HG03095 (cell line): ENCODE measurements at regions not wholly inside any gene's neighbourhood (a gene's known extent, or its start where the extent isn't known, plus 50 kb on each side); places are given as distances from the start of the nearest gene placed in this dataset.

ENCODE experiments used
- ATAC-seq: cut with Tn5 transposase; IDR thresholded peaks from one replicate; pipeline ENCODE4 v1.9.1; 2021; ENCODE audit warnings: moderate library complexity; ENCODE audit not compliant: unreplicated experiment

GRCh38 chr7:17678896-17679295, 261.4 kb downstream of the SNX13 start:
- ATAC-seq: no peak

- ATAC-seq: no peak
Observed at GRCh38 chr7:17679458-17679857, 260.8 kb downstream of the SNX13 start.

- ATAC-seq: no peak
Observed at GRCh38 chr7:17680026-17680425, 260.3 kb downstream of the SNX13 start.

GRCh38 chr7:17680943-17681351, 259.3 kb downstream of the SNX13 start:
- ATAC-seq: no peak

- no peak for ATAC-seq
Observed at GRCh38 chr7:17681965-17682364, 258.3 kb downstream of the SNX13 start.

DNA sequence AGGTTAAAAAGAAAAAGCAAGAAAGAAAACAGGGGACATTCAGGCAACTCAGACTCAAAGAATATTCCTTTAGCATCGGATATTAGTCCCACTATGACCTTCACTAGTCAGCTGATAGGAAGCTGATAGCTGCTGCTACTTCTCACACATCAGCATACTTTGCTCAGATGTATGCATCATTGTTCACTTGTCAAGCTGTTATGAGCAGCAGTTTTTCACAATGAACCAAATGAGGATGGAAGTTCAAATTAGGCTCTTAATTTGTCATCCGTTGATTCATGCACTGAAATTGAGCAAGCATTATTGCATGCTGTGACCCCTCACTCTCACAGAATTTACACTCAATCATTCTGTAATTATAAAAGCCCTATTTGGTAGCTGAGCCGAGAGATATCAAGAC, 257.7 kb downstream of the SNX13 start:
- no peak for ATAC-seq

DNA sequence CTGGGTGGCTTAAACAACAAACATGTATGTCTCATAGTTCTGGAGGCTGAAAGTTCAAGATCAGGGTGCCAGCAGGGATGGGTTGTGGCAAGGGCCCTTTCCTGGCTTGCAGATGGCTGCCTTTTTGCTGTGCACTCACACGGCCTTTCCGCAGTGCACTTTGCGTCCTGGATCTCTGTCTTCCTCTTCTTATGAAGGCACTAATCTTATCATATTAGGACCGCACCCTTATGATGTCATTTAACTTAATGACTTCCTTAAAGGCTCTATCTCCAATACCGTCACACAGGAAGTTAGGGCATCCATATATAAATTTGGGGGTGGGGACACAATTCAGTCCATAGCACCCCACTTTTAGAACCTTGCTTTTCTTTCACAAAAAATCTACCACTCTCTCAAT, 255.2 kb downstream of the SNX13 start:
- ATAC-seq: no peak

DNA sequence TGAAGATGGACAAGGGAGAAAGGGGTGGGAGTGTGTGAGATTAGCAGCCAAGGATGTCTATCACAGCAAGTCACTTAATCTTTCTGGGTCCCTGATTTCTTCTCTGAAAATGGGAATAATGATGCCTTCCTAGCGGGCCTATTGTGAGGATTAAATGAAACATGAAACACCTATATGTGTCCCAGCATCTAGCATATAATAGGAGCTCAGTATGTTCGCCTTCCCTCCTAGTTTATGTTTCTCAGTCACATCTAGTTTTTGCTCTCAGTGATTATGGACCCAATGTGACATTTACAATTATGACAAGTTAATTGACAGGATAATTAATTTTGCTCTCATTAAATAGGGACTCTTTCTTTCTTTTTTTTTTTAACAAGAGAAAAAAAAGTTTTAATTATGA, 252.9 kb downstream of the SNX13 start:
- no peak for ATAC-seq

- ATAC-seq: no peak
Observed at GRCh38 chr7:17689361-17689902, 250.9 kb downstream of the SNX13 start.

- peak; percentile 83 for ATAC-seq
Observed at GRCh38 chr7:17690030-17690429, 250.3 kb downstream of the SNX13 start.

DNA sequence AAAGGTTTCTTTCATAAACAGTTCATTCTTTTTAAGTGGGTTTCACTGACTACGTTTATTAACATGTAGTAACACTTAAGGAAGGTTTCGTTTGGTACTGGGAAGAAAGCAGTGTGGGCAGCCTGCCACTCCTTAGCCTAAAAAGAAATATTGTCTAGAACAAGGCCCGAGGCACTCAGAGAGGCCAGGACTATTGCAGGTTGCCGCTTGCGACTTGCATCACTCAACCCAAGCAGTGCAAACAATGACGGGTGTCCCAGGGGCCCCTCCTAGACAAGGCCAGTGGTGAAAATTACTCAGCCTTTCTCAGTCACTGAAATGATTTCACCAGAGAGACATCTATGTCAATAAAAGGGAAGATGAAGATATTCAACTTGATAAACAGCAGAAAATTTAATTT, 243.9 kb downstream of the SNX13 start:
- no peak for ATAC-seq

GRCh38 chr7:17697128-17697881, 243.0 kb downstream of the SNX13 start:
- no peak for ATAC-seq

DNA sequence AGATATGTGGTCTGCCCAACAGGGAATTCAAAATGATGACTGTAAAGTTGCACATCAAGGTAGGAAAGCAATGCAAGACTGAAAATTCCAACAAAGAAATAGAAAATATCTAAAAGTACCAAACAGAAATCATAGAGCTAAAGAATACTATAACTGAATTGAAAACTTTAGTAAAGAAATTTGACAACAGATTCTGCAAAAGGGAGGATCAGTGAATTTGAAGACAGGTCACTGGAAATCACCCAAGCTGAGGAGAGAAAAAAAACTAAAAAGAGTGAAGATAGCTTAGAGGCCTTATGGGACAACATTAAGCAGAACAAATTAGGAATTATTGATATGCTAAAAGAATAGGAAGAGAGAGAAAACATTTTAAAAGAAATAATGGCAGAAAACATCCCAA, 240.6 kb downstream of the SNX13 start:
- no peak for ATAC-seq

GRCh38 chr7:17700138-17700537, 240.2 kb downstream of the SNX13 start:
- ATAC-seq: no peak

DNA sequence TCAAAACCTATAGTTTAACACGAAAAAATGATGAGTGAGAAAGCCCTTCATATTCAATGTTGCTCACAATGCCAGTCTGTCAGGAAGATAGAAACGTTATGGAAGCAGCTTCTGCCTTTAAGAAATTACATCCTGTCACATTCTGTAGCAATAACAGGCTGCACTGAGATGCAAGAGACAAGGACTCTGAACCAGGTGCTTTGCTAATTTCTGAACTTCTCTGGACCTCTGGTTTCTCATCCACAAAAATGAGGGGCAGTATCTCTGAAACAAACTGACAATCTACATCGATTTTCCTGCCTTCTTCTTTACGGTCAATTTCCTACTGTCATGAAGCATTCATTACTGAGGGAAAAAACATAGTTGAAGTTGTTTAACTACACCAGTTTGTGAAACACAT, 234.0 kb downstream of the SNX13 start:
- ATAC-seq: no peak

DNA sequence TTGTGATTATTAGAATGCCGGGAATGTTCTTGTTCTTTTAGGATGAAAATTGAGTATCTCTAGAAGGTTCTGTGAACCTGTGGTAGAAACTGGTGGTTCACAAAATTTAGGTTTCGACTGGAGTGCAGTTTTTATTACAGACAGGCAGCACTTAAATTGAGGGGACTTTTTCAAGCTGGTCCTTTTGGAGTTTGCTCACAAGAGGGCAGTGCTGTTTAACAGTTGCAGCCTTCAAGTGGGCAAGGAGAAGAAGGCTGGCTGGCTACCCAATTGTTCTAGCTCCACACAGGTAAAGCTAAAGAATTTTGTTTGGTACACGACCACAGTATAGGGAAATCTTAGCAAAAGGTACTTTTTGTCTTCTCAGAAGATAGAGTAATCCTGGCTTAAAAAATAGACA, 233.6 kb downstream of the SNX13 start:
- ATAC-seq: no peak

- ATAC-seq: no peak
Observed at GRCh38 chr7:17709127-17709526, 231.2 kb downstream of the SNX13 start.

GRCh38 chr7:17709599-17709998, 230.7 kb downstream of the SNX13 start:
- no peak for ATAC-seq

DNA sequence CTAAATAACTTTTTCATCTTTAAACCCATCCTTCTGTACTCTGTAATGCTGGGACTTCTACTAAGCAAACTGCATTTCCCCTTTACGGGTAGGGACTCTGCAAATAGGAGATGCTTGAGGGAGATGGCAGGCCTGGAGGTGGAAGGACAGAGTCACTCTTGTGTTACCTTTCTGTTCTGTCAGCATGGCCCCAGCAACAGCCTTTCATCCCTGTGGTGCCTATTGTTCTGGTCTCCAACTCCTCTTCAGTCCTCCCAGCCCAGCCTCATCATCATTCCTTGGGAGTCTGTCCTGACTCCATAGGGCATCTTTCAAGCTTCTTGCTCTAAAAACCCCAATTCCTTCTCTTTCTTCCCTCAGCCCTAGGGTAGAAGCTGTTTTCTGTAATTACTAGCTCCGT, 230.0 kb downstream of the SNX13 start:
- no peak for ATAC-seq

DNA sequence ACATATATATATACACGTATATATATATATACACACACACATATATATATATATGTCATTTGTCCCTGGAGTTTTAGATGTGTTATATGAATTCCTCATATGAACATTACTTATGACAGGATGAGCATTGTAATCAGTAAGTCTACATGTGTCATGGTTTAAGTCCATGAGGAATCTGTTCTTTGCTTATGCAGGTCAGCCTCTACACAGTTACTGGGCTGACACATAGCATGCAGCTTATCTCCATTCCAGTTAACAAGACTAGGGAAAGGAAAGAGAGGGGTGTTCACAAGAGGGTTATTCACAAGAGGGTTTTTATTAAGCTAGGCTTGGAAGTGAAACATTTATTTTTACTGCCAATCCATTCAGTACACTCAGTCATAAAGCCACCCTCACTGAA, 226.7 kb downstream of the SNX13 start:
- no peak for ATAC-seq

DNA sequence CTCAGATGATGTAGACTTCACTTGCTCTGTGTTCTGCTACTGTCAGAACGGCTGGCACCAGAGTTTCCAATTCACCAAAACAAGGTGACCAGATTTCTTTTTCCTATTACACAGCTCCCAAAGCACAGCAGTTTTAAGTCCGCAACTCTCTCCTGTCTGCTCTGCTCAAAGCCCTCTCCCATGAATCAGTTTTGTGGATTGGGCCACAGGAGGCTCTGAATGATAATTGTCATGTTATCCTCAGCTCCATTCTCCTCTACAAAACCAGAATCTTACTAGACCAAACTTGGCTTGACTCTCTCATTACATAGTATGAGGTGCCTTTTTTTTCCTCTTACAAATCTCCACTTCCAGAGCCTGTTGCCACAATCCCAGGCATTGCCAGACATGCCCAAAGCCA, 223.5 kb downstream of the SNX13 start:
- no peak for ATAC-seq

GRCh38 chr7:17719998-17720397, 220.3 kb downstream of the SNX13 start:
- no peak for ATAC-seq

DNA sequence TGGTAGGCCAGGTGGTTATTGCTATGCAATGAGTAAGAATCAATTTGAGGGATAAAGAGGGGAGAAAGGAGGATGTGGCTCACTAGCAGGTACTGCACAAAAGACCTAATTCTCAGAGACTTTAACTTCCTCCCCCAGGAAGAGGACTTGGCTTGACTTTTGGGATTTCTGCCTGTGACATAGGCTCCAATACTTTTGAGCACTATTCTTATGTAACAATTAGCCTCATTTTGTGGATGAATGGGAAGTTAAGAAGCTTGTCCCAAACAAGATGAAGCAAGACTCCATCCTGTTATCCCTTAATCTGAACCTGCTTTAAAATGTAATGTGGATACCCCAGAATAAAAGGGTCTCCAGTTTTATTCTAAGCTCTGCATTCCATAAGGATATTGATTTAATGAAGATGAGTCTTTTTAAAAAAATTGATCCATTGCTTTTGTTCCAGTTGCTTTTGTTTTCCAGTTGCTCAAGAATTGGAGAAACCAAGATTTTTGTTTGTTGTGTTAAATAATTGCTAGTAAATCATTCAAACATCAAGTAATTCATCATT, 218.5 kb downstream of the SNX13 start:
- no peak for ATAC-seq
